Testis (tissue), 2 donors: ENCODE measurements at regions not wholly inside any gene's neighbourhood (a gene's known extent, or its start where the extent isn't known, plus 50 kb on each side); places are given as distances from the start of the nearest gene placed in this dataset.

Experiments used
- DNase-seq: peaks from one replicate; pipeline ENCODE4 v3.0.0-alpha.2; 2019
- H3K27ac ChIP-seq, 2 donors: fragments of 200-600 bp; sonication (generic); one replicate each; pipeline ENCODE4 v1.5.1; 2019
- H3K27me3 ChIP-seq: fragments of 200-600 bp; sonication (generic); one replicate; pipeline ENCODE4 v1.5.1; 2019
- H3K36me3 ChIP-seq: fragments of 200-600 bp; sonication (generic); one replicate; pipeline ENCODE4 v1.5.1; 2017; ENCODE audit warnings: low read depth; ENCODE audit errors: missing control alignments
- H3K4me1 ChIP-seq: fragments of 200-600 bp; sonication (generic); one replicate; pipeline ENCODE4 v1.5.1; 2019
- H3K4me3 ChIP-seq, 2 donors: fragments of 200-600 bp; sonication (generic); one replicate each; pipeline ENCODE4 v1.5.1; 2017 to 2019
- H3K9me3 ChIP-seq: fragments of 200-600 bp; sonication (generic); one replicate; pipeline ENCODE4 v1.5.1; 2017
- POLR2A ChIP-seq: fragments of 450-650 bp; IDR thresholded peaks from one replicate; pipeline ENCODE4 v1.6.1; 2017; ENCODE audit warnings: antibody characterized with exemption, mild to moderate bottlenecking, moderate library complexity
- WGBS, 2 donors: methylation state at CpG; one replicate each; pipeline ENCODE4 v1.1.5; 2018; 5-methylcytosine and 5-hydroxymethylcytosine counted together
- intact Hi-C: fragments of 100-400 bp; cut with DNase I; formaldehyde crosslinking; loops from one replicate; pipeline ENCODE4 v1.15.1; 2023; ENCODE audit warnings: low total_unique reads
- TF ChIP-seq, protein P1 (sequence below), 3 experiments: fragments of 450-650 bp in 2 of 3; fragments of 200-600 bp in 1 of 3; sonication (generic) in 1 of 3; IDR thresholded peaks; one replicate each; pipeline ENCODE4 v1.5.1; 2016 to 2019; ENCODE audit warnings: antibody characterized with exemption in 3 of 3, mild to moderate bottlenecking in 2 of 3, moderate library complexity in 1 of 3

GRCh38 chr7:153010416-153010815 lies 250.9 kb downstream of the ACTR3B start:
- H3K27ac ChIP-seq, result no peak overlapping the region
- no peak for DNase-seq
- no peak overlapping the region for H3K4me3 ChIP-seq
- 85 to 88% methylated on average over 9 to 10 of the region's 10 CpGs for WGBS, 2 donors
- TF ChIP-seq, protein P1, sequence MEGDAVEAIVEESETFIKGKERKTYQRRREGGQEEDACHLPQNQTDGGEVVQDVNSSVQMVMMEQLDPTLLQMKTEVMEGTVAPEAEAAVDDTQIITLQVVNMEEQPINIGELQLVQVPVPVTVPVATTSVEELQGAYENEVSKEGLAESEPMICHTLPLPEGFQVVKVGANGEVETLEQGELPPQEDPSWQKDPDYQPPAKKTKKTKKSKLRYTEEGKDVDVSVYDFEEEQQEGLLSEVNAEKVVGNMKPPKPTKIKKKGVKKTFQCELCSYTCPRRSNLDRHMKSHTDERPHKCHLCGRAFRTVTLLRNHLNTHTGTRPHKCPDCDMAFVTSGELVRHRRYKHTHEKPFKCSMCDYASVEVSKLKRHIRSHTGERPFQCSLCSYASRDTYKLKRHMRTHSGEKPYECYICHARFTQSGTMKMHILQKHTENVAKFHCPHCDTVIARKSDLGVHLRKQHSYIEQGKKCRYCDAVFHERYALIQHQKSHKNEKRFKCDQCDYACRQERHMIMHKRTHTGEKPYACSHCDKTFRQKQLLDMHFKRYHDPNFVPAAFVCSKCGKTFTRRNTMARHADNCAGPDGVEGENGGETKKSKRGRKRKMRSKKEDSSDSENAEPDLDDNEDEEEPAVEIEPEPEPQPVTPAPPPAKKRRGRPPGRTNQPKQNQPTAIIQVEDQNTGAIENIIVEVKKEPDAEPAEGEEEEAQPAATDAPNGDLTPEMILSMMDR (IDR thresholded peaks at IDR 0.05), result no peak
- no peak for TF ChIP-seq POLR2A
- intact Hi-C loops, result no loop called here
- H3K27me3 ChIP-seq, result no peaks in the 10 kb centered on the region
- H3K9me3 ChIP-seq, result no peaks in the 10 kb centered on the region
- no peaks in the 10 kb centered on the region for H3K4me1 ChIP-seq
- H3K36me3 ChIP-seq, result no peaks in the 10 kb centered on the region

- Histone ChIP-seq H3K36me3 (no peaks in the 10 kb centered on the region), H3K9me3 (no peaks in the 10 kb centered on the region), H3K4me1 (no peaks in the 10 kb centered on the region), H3K27me3 (no peaks in the 10 kb centered on the region), H3K4me3 (no peak overlapping the region), H3K27ac (no peak overlapping the region)
- no peak for DNase-seq
- WGBS, 2 donors, result 83 to 92% methylated on average over 4 of the region's 4 CpGs
- intact Hi-C loops, result no loop called here
- TF ChIP-seq POLR2A, result no peak
- TF ChIP-seq, protein P1 (IDR thresholded peaks at IDR 0.05), result no peak
Measured at GRCh38 chr7:153012203-153012602, 252.7 kb downstream of the ACTR3B start.

GRCh38 chr7:153017223-153017622 lies 257.7 kb downstream of the ACTR3B start:
- Histone ChIP-seq H3K27ac (no peak overlapping the region), H3K9me3 (no peaks in the 10 kb centered on the region), H3K4me1 (no peaks in the 10 kb centered on the region), H3K27me3 (no peaks in the 10 kb centered on the region), H3K36me3 (no peaks in the 10 kb centered on the region), H3K4me3 (no peak overlapping the region)
- TF ChIP-seq, protein P1 (IDR thresholded peaks at IDR 0.05), result no peak
- TF ChIP-seq POLR2A, result no peak
- WGBS, 2 donors, result 33 to 44% methylated on average over 6 to 14 of the region's 14 CpGs
- DNase-seq, result peak; percentile 17
- intact Hi-C loops, result no loop called here

GRCh38 chr7:153021542-153021941 lies 262.0 kb downstream of the ACTR3B start:
- no peak for TF ChIP-seq POLR2A
- TF ChIP-seq, protein P1 (IDR thresholded peaks at IDR 0.05), result no peak
- Histone ChIP-seq H3K27ac (no peak overlapping the region), H3K27me3 (no peaks in the 10 kb centered on the region), H3K9me3 (no peaks in the 10 kb centered on the region), H3K4me1 (no peaks in the 10 kb centered on the region), H3K36me3 (no peaks in the 10 kb centered on the region), H3K4me3 (no peak overlapping the region)
- no peak for DNase-seq
- intact Hi-C loops, result no loop called here
- WGBS, 2 donors, result 80 to 83% methylated on average over 6 of the region's 6 CpGs

- Histone ChIP-seq H3K27ac (no peak overlapping the region), H3K4me1 (no peaks in the 10 kb centered on the region), H3K27me3 (no peaks in the 10 kb centered on the region), H3K4me3 (no peak overlapping the region), H3K36me3 (no peaks in the 10 kb centered on the region), H3K9me3 (no peaks in the 10 kb centered on the region)
- 68 to 89% methylated on average over 12 of the region's 12 CpGs for WGBS, 2 donors
- intact Hi-C loops, result no loop called here
- no peak for TF ChIP-seq POLR2A
- TF ChIP-seq, protein P1 (IDR thresholded peaks at IDR 0.05), result no peak
- no peak for DNase-seq
Measured at GRCh38 chr7:153022475-153023193, 263.1 kb downstream of the ACTR3B start.
